ENCODE measurements at regions not wholly inside any gene's neighbourhood (a gene's known extent, or its start where the extent isn't known, plus 50 kb on each side); places are given as distances from the start of the nearest gene placed in this dataset.

DNA sequence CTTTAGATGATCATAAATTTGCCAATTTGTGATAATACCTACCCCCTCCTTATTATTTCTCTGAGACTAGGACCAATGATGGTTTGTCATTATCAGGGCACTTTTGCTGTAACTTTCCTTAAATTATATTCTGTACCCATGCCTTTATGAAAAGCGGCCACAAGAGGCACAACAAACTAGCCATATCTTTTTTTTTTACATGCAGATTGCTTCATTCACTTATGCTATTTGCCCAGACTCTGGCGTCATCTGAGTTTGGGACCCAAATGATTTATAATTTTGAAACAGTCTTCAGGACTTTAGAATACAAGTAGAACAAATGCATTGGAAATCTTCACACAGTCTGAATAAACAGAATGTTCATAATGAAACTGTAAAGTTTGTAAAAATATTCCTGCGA, 408.1 kb downstream of the MAT2B start:
- TF ChIP-seq, protein P1, sequence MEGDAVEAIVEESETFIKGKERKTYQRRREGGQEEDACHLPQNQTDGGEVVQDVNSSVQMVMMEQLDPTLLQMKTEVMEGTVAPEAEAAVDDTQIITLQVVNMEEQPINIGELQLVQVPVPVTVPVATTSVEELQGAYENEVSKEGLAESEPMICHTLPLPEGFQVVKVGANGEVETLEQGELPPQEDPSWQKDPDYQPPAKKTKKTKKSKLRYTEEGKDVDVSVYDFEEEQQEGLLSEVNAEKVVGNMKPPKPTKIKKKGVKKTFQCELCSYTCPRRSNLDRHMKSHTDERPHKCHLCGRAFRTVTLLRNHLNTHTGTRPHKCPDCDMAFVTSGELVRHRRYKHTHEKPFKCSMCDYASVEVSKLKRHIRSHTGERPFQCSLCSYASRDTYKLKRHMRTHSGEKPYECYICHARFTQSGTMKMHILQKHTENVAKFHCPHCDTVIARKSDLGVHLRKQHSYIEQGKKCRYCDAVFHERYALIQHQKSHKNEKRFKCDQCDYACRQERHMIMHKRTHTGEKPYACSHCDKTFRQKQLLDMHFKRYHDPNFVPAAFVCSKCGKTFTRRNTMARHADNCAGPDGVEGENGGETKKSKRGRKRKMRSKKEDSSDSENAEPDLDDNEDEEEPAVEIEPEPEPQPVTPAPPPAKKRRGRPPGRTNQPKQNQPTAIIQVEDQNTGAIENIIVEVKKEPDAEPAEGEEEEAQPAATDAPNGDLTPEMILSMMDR (CRISPR knock-in tag; IDR thresholded peaks at IDR 0.05): no peak
- no peak for TF ChIP-seq RXRA (CRISPR knock-in tag; IDR thresholded peaks at IDR 0.05)
- TF ChIP-seq POLR2A (IDR thresholded peaks at IDR 0.05; ENCODE audit: insufficient read depth in 1 of 2, low read depth in 2 of 2, low read length in 2 of 2): no peak
- TF ChIP-seq GATAD2A (CRISPR knock-in tag; IDR thresholded peaks at IDR 0.05): no peak
- no peak for TF ChIP-seq ZMYM4 (CRISPR knock-in tag; IDR thresholded peaks at IDR 0.05)
- no peak for TF ChIP-seq EZH2 (conservative IDR thresholded peaks at IDR 0.05; ENCODE audit: low read depth, low read length)
- no peak for TF ChIP-seq ZSCAN5A (CRISPR knock-in tag; IDR thresholded peaks at IDR 0.05; ENCODE audit: borderline replicate concordance)
- TF ChIP-seq, protein P2, sequence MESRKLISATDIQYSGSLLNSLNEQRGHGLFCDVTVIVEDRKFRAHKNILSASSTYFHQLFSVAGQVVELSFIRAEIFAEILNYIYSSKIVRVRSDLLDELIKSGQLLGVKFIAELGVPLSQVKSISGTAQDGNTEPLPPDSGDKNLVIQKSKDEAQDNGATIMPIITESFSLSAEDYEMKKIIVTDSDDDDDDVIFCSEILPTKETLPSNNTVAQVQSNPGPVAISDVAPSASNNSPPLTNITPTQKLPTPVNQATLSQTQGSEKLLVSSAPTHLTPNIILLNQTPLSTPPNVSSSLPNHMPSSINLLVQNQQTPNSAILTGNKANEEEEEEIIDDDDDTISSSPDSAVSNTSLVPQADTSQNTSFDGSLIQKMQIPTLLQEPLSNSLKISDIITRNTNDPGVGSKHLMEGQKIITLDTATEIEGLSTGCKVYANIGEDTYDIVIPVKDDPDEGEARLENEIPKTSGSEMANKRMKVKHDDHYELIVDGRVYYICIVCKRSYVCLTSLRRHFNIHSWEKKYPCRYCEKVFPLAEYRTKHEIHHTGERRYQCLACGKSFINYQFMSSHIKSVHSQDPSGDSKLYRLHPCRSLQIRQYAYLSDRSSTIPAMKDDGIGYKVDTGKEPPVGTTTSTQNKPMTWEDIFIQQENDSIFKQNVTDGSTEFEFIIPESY (CRISPR knock-in tag; IDR thresholded peaks at IDR 0.05): no peak
- TF ChIP-seq HMG20A (CRISPR knock-in tag; IDR thresholded peaks at IDR 0.05; ENCODE audit: borderline replicate concordance): no peak
